Gastrocnemius medialis (tissue), 4 donors: ENCODE measurements at regions not wholly inside any gene's neighbourhood (a gene's known extent, or its start where the extent isn't known, plus 50 kb on each side); places are given as distances from the start of the nearest gene placed in this dataset.
"Not testable (repeated sequence)": the region's sequence is repeated elsewhere in the genome, so short reads cannot be mapped to it uniquely, and the experiment has no call there.

Source experiments
- ATAC-seq, 2 donors: fragments of 150-250 bp; one replicate each; pipeline ENCODE4 v1.9.1; 2016
- DNase-seq, 2 donors: peaks; one replicate each; pipeline ENCODE4 v3.0.0-alpha.2; 2019
- H3K27ac ChIP-seq, 4 donors: fragments of 200-600 bp; sonication (generic); 1 replicate in 1 of 4; 2 replicates in 3 of 4; pipeline ENCODE4 v1.5.1; 2016 to 2018; ENCODE audit warnings: mild to moderate bottlenecking in 2 of 4, moderate library complexity in 1 of 4
- H3K27me3 ChIP-seq, 3 donors: fragments of 200-600 bp; sonication (generic) in 2 of 3; 1 replicate in 1 of 3; 2 replicates in 2 of 3; pipeline versions ENCODE4 v1.5.1 to v1.6.0; 2016 to 2019; ENCODE audit warnings: mild to moderate bottlenecking in 1 of 3, moderate library complexity in 1 of 3
- H3K36me3 ChIP-seq, 2 donors: fragments of 200-600 bp; sonication (generic) in 1 of 2; one replicate each; pipeline ENCODE4 v1.5.1; 2017 to 2018
- H3K4me1 ChIP-seq, 2 donors: fragments of 200-600 bp; sonication (generic) in 1 of 2; one replicate each; pipeline ENCODE4 v1.5.1; 2016 to 2017; ENCODE audit warnings: mild to moderate bottlenecking in 2 of 2
- H3K4me3 ChIP-seq, 4 donors: fragments of 200-600 bp; sonication (generic) in 3 of 4; 1 replicate in 1 of 4; 2 replicates in 3 of 4; pipeline ENCODE4 v1.5.1; 2016 to 2019; ENCODE audit warnings: mild to moderate bottlenecking in 2 of 4
- H3K9me3 ChIP-seq, 3 donors: fragments of 200-600 bp; sonication (generic) in 2 of 3; 1 replicate in 1 of 3; 2 replicates in 2 of 3; pipeline ENCODE4 v1.5.1; 2016 to 2019
- CTCF ChIP-seq, 5 experiments: fragments of 450-650 bp in 3 of 5; fragments of 200-600 bp in 2 of 5; sonication (generic) in 2 of 5; IDR thresholded peaks in 4 of 5; conservative IDR thresholded peaks in 1 of 5; 1 replicate in 4 of 5; 2 replicates in 1 of 5; pipeline ENCODE4 v1.5.1; 2016 to 2019; ENCODE audit warnings: antibody characterized with exemption in 5 of 5, mild to moderate bottlenecking in 3 of 5, moderate library complexity in 3 of 5
- POLR2A ChIP-seq, 2 donors: fragments of 450-650 bp; IDR thresholded peaks; one replicate each; pipeline ENCODE4 v1.6.1; 2017; ENCODE audit warnings: antibody characterized with exemption in 2 of 2, mild to moderate bottlenecking in 2 of 2, moderate library complexity in 2 of 2
- in situ Hi-C, 4 donors: fragments of 200-750 bp; cut with MboI; loops; one replicate each; pipeline versions ENCODE4 v1.15.0 to v1.8.0; 2017; ENCODE audit warnings: low sequenced_read_pairs in 4 of 4
- intact Hi-C: fragments of 100-400 bp; cut with DNase I; formaldehyde crosslinking; loops from one replicate; pipeline ENCODE4 v1.15.1; 2023; ENCODE audit warnings: low total_unique reads

- Histone ChIP-seq H3K27me3 (no peaks in the 10 kb centered on the region), H3K4me3 (no peak overlapping the region), H3K4me1 (no peaks in the 10 kb centered on the region), H3K36me3 (no peaks in the 10 kb centered on the region), H3K27ac (no peak overlapping the region), H3K9me3 (no peaks in the 10 kb centered on the region)
- in situ Hi-C loops: no loop called here
- DNase-seq (no peak), ATAC-seq (no peak)
- TF ChIP-seq POLR2A (IDR thresholded peaks at IDR 0.05) (no peak), CTCF (IDR thresholded peaks at IDR 0.05 in 4 of 5, conservative IDR thresholded peaks at IDR 0.05 in 1 of 5) (no peak)
- intact Hi-C loops: no loop called here
Measured at GRCh38 chr1:66478116-66478515, 55.8 kb upstream of the SGIP1 start.

- H3K27me3 ChIP-seq: no peaks in the 10 kb centered on the region
- TF ChIP-seq POLR2A (IDR thresholded peaks at IDR 0.05) (no peak), CTCF (IDR thresholded peaks at IDR 0.05 in 4 of 5, conservative IDR thresholded peaks at IDR 0.05 in 1 of 5) (no peak)
- DNase-seq (no peak), ATAC-seq (no peak)
- H3K4me3 ChIP-seq: no peak overlapping the region
- H3K27ac ChIP-seq: no peak overlapping the region
- H3K9me3 ChIP-seq: no peaks in the 10 kb centered on the region
- no peaks in the 10 kb centered on the region for H3K36me3 ChIP-seq
- intact Hi-C loops (no loop called here), in situ Hi-C loops (no loop called here)
- no peaks in the 10 kb centered on the region for H3K4me1 ChIP-seq
Measured at GRCh38 chr1:66480162-66480561, 53.8 kb upstream of the SGIP1 start.

GRCh38 chr1:66481215-66481614, 52.7 kb upstream of the SGIP1 start:
- H3K9me3 ChIP-seq, H3K27ac ChIP-seq, ATAC-seq, H3K27me3 ChIP-seq, intact Hi-C loops, H3K4me3 ChIP-seq, in situ Hi-C loops, DNase-seq, H3K36me3 ChIP-seq, H3K4me1 ChIP-seq: not testable (repeated sequence)
